ENCODE measurements at regions not wholly inside any gene's neighbourhood (a gene's known extent, or its start where the extent isn't known, plus 50 kb on each side); places are given as distances from the start of the nearest gene placed in this dataset.

GRCh38 chr13:103403814-103404213 is 337.6 kb upstream of the SLC10A2 start:
- no peak for DNase-seq

DNA sequence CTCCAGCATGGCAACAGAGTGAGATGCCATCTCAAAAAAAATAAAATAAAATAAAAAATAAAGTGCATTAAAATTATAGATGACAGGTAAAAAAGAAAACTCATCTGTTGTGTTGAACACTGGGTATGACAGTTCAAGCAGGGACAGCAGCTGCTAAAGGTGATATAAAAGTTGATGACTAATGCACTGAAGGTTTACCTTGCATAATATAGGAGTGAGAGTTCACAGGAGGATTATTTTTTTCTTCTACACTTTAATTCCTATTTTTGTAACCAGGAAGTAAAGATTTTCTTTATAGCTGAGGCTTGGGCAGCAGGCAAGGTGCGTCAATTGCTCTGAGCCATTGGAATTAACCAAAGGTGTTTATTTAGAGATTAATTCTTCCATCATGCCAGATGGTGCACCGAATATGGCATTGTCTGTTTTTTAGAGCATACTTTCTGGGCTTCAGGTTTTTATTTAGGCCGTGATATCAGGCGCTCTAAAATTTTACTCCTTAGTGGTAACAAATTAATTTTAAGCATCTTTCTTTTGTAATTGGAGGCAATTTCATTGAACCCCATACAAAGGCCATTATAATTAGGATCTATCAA is 337.0 kb upstream of the SLC10A2 start:
- DNase-seq: no peak

DNA sequence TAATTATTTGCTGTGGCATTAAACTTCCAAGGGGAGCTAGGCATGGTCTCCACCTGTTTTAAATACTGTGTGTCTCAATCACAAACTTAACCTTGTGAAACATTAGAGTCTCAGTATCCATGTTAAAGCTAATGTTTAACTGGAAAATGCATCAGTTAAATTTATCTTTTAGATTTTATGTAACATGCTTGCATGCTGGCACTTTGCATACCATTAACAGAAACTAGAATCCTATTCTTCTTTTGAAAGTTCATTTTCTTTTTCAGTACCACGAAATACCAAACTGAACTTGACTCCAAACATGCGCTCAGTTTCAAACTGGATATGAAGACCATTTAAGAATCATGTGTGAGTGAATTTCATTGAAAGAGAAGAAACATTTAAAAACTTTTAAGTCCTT is 328.9 kb upstream of the SLC10A2 start:
- DNase-seq: no peak

DNA sequence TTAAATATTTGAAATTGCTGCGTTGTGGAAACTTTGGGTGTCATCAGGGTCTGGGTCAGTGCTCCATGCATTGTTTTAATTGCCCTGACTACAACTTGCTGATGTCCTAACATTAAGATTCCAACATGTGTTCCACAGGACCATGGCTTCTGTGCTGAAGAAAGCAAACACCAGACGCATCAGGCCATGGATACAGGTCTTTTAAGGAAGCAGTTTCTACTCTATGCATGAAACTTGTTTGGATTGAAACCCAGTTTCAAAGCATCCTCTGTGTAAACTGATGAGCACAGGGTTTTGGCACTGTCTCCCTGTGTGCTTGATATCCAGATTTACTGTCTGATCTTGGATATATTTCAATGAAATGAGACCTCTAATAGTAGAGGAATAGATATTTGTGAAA is 328.4 kb upstream of the SLC10A2 start:
- DNase-seq: no peak

DNA sequence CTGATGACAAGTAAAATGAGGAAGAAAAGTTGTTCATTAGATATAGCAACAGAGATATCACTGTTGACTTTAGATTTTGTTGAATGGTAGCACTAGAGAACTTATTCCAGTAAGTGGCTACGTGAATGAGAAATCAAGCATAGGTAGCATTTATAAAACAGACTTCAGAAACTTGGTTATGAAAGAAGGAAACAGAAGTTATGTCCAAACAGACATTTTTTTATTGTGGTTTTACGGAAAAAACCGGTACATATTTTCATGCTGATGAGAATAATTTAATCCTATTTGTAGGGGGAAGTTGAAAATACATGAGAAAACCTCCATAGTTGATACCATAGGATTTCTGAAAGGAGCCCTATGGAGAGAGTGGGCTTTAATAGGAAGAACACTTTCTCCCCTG is 325.7 kb upstream of the SLC10A2 start:
- no peak for DNase-seq

DNA sequence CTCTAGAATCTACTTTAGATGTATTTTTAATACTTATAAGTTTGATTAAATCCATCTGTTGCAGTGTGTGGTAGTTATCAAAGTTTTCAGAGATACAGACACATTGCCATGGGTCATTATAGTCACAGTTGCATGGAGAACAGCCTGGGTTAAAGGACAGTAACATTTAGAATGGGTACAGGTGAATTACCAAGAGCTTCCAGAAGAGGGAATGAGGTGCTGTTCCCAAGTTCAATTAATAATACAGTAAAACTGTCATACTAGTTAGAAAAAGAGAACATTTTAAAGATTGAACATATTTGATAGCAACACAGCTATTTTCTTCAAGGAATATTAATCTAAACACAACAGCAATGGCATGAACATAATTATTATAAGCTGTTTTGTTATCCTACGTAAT is 322.6 kb upstream of the SLC10A2 start:
- no peak for DNase-seq

DNA sequence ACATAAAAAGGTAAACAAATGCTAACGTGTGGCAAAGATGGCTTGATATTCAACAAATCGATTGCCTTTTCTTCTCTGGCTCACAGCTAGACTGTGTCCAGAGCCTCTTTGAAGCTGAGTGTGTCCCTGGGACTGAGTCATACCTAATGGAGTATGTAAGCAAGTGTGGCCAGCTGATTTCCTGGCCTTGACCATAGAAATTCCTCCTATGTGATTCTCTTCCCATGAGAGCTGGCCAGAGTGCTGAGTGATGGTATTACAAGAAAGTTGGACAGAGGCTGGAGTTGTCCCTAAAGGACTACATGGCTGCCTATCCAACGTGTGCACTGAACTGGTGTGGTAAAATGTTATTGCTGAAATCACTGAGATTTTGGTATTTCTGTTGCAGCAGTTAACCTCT is 320.1 kb upstream of the SLC10A2 start:
- peak; percentile 58 for DNase-seq

DNA sequence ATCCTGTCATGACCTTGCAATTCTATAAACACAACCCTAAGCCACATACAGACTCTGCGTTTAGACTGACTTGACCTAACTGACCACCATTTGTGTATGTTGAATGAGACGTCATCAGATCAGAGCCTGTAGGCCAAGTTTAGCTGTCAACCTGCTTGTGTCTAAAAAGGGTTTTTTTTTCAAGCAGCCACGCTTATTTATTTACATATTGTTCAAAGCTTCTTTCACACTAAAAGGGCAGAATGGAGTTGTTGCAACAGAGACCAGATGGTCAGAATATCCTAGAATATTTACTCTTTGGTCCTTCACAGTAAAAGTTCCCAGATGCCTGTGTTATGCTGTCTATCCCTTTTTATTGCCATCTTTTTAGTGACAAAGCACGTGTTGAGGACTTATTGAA is 307.7 kb upstream of the SLC10A2 start:
- DNase-seq: no peak

- DNase-seq: peak; percentile 90
Observed at GRCh38 chr13:103371271-103371670, 305.1 kb upstream of the SLC10A2 start.

- DNase-seq: no peak
Observed at GRCh38 chr13:103370790-103371189, 304.6 kb upstream of the SLC10A2 start.

DNA sequence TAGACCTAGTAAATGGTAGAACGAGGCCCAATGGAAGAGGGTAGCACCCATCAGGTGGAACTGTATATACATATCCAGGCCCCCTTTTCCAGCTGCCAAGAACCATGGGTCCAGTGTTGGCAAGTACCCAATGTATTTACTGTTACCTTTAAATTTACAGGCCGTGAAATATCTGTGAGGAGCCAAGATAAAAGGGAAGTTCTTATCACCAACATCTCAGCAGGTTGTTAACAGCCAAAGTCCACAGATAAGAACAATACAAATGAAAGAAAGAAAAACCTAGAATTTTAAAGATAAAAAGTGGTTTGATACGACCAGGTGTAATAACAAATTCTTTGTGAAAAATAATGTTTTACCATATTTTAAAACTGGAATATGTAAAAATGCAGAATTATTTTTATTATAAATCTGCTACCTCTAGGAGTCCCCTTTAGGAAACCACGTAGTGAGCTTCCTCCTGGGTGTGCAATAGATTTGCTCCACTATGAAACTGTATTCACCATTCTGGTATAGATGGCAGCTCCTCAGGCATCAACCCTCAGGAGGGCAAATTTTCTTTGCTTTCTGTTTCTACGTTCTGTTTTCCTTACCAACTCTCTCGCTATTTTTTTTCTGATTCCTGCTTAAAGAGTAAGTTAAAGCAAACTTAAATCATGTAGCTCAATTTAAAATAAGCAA is 292.2 kb upstream of the SLC10A2 start:
- DNase-seq: no peak

DNA sequence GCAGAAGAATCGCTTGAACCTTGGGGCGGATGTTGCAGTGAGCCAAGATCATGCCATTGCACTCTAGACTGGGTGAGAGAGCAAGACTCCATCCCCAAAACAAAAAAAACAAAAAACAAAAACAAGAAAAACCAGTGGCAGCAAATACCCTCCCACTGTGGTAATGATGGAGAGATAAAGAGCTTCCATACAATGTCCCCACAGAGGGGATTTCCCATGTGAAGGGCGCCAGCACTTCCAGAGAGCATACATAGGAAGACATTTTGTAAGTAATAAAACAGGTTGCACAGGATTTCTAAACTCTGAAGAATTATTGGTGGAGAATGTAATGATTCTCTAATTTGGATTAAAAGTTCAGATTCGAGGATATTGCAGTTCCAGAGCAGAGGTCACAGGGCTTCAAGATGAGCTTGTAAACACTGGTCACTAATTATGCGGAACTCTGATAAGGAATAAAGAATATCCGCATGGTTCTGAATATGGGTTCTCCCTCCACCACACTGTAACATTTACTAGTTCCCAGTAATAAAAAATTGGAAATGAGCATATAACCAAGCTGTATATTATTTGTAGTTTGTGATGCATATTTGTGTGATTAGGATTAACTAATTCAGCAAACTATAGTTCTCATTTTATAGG is 290.1 kb upstream of the SLC10A2 start:
- no peak for DNase-seq

DNA sequence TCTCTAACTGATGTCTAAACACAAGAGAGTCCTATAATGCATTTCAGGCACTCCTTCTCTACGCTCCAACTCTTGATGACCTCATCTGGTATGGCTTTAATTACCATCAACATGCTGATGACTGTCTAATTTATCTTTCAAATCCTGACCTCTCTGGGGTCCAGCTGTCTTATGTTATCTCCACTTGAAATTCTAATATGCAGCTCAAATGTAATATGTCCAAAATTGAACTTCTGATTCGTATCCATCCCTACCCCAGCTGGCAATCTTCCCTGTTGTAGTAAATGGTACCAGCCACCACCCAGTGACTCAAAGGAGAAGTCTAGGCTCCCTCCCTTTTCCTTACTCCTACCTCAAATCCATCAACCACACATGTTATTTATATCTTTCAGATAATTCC is 288.0 kb upstream of the SLC10A2 start:
- DNase-seq: peak; percentile 85

DNA sequence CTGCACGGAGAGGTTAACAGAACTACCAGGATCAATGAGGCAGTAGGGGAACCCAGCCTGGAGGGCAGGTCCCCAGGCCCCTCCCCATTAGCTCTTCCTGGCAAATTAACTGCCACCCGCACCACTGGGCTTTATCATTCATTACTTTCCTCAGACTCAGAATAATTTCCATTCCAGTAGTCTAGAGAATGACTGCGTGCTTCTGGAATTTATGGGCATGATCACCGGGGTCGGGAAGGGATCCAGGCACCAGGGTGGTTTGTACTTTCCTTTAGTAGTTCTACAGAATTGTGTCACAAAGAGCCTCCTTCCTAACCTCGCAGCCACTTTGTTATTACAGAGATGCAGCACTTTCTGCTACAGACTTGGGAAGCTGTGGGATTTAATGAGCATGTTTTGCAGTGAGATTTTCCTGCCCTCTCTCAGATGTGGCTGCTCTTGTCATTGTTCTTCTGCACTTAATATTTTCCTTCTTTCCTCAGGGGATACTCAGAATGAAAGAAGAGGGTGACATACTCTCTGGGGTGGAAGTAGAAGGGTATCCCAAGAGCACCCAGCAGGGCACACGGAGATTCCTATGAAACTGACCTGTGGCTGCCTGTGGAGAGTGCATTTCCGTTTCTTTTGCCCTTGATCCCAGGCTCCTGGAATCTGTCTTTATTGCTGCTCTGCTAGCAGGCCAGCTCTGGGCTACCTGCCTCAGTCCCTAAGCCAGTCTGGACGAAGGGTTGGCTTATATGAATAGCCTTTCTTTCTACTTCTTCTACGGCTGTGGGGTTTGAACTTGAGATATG is 285.0 kb upstream of the SLC10A2 start:
- DNase-seq: peak; percentile 86

GRCh38 chr13:103350147-103350546 is 283.9 kb upstream of the SLC10A2 start:
- DNase-seq: no peak

DNA sequence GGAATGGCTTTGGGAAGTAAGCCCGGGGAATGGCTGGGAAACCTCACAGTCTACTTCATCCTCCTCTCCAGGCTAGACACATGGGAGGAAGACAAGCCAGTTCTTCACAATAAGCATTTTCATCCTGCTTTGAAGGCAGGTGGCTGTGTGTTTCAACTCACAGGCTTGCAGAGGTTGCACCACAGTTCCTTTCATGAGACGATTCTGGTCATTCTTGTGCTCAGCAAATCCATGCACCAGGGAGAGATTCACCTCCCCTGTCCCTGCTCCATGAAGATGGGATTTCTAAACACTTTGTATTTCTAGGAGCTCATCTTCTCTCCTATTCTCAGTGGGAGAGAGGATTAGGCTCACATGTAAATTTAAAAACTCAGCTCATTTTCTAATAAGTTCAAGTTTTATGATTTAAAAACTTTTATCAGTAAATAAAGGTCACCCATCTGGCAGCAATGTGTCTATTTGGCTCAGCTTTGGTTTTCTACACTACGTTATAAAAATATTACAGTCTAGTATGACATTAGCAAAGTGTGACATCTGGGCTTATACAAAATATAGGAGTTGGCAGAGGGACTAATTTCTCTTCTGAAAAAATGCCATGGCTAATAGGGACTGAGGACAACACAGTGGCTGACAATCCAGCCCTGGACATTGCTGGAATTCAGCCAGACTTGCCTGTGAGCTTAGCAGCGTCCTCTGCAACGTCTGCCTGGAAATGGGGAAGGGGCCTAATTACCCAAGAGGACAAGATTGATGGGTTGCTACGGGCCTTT is 283.2 kb upstream of the SLC10A2 start:
- DNase-seq: no peak

DNA sequence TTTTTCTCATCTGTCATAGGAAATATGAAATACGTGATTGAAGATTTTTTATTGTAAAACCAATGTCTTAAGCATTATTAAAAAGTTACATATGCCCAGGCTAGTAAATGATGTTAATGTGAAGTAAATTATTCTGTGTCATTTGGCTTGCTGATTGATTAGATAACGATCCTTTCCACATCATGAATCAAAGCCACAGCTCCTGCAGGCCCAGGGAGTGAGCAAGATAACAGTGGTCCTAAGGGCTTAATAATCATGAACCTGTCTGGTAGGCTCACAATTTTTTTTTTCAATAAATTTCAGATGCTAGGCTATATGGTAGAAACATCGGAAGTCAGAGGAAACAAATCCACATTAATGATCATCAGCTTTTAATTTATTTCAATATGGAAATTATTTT is 269.0 kb upstream of the SLC10A2 start:
- no peak for DNase-seq

- no peak for DNase-seq
Observed at GRCh38 chr13:103331924-103332323, 265.7 kb upstream of the SLC10A2 start.

DNA sequence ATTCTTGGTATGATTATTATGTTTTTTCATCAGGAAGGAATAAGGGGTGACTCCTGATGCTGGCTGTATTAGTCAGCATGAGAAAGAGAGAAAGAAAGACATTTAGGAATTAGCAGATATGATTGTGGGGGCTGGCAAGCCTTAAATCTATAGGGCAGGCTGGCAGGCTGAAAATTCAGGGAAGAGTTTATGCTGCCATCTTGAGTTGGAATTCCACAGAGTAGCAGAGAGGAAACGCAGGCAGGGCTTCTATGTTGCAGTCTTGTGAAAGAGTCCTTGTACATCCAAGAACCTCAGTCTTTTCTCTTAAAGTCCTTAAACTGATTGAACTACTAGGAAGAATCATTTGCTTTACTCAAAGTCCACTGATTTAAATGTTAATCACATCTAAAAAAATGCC is 262.7 kb upstream of the SLC10A2 start:
- DNase-seq: peak; percentile 7

- peak; percentile 10 for DNase-seq
Observed at GRCh38 chr13:103326326-103326725, 260.1 kb upstream of the SLC10A2 start.

DNA sequence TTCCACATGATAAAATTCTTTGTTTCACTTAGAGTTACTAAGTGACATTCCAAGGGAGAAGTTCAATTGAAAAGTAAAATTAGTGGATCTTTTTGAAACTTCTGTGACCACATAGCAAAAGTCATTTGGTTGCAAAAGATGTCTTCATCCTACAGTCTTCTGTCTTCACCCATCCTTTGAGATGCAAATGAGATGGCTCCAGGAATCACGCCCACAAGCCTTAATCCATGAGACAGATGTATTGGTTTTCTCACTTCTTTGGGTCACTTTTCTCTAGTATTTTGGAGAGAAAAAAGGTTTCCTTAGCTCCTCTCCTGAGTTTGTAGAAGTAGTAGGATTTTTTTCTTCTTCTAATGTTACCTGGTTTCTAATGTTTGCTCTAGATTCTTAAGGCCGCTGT is 259.5 kb upstream of the SLC10A2 start:
- no peak for DNase-seq

DNA sequence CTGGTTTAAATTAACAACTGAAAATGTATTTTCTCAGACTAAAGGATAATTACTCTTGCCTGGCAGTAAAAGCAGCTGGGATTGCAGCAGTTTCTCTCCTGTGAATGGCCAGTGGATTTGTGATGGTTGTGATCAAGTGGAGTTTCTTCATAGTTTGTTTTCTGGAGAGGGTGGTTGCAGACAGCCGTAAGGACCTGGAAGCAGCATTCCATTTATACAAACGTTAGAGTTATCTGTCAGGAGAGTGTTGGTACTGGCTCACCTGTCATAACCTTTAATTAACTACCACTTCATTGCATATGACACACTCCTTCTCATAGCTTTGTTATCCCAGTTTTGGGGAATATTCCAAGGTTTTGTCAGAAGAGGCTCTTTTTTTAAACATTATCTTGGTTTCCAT is 258.4 kb upstream of the SLC10A2 start:
- no peak for DNase-seq

- no peak for DNase-seq
Observed at GRCh38 chr13:103315711-103316110, 249.5 kb upstream of the SLC10A2 start.

Measured in fibroblast of skin of right biceps (primary cell).